ENCODE measurements at regions not wholly inside any gene's neighbourhood (a gene's known extent, or its start where the extent isn't known, plus 50 kb on each side); places are given as distances from the start of the nearest gene placed in this dataset.
"Not testable (repeated sequence)": the region's sequence is repeated elsewhere in the genome, so short reads cannot be mapped to it uniquely, and the experiment has no call there.

DNA sequence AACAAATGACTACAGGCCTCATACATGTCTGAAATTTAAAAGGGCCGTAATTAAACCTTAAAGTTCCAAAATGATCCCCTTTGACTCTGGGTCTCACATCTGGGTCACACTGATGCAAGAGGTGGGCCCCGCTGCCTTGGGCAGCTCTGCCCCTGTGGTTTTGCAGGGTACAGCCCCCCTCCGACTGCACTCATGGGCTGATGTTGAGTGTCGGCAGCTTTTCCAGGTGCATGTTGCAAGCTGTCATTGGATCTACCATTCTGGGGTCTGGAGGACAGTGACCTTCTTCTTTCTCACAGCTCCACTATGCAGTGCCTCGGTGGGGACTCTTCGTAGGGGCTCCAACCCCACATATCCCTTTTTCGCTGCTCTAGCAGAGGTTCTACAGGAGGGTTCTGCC, 1537.9 kb downstream of the PCDH18 start:
- no peak for DNase-seq (ENCODE audit: low spot score)

DNA sequence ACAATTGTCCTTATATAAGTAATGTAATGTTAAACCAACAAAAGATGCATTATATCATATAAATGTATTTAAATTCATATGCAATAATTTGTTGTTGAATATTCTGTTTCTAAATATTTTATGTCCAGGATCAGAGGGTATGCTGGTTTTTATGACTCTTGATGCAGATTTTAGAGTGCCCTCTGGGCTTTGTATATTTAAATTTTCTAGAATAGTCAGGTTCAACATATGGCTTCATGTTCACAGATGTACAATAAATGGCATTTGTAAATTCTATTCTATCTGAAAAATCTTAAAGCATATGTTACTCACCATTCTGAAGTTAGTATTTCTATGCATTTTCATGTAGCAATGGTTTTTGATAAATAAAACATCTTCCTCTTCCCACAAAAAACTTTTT, 1555.4 kb downstream of the PCDH18 start:
- DNase-seq (ENCODE audit: low spot score): no peak

- DNase-seq (ENCODE audit: low spot score): no peak
These were observed 1565.4 kb downstream of the PCDH18 start for GRCh38 chr4:135966936-135967335.

DNA sequence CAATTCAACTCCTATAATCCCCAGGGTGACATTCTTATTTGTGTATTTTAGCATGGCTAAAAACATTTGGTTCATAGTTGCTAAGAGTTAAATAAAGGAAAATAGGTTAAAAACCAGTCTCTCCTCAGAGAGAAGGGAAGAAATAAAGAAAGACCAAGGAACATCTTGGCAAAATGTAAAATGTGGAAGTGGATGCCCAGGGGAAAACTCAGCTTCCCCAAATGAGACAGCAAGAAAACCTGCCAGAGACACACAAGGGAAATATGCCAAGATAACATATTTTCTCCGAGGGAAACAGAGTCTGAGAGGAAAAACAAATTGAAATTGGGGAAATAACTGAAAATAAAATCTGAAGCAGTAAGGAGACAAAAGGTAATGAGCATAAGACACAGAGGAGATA, 1569.3 kb downstream of the PCDH18 start:
- DNase-seq (ENCODE audit: low spot score): no peak

- no peak for DNase-seq (ENCODE audit: low spot score)
These were observed 1582.4 kb downstream of the PCDH18 start for GRCh38 chr4:135949931-135950330.

DNA sequence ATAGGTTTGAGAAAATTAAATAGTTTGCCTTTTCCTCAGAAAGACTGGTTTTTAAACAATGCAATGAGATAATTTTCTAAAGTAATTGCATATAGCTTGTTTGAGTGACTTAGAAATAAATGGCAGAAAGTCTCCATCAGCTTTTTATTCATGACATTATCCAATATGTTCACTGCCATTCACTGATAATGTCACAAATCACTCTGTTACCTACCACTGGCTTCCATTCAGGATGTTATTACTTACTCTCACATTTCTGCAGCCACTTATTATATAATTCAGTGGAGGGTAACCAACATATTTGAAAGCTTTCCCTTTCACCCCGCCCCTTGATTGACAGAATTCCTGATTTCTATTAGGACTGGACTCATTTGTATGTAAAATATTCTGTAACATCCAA, 1583.5 kb downstream of the PCDH18 start:
- no peak for DNase-seq (ENCODE audit: low spot score)

- DNase-seq (ENCODE audit: low spot score): no peak
These were observed 1590.6 kb downstream of the PCDH18 start for GRCh38 chr4:135941671-135942070.

GRCh38 chr4:135934026-135934425, 1598.3 kb downstream of the PCDH18 start:
- no peak for DNase-seq (ENCODE audit: low spot score)

DNA sequence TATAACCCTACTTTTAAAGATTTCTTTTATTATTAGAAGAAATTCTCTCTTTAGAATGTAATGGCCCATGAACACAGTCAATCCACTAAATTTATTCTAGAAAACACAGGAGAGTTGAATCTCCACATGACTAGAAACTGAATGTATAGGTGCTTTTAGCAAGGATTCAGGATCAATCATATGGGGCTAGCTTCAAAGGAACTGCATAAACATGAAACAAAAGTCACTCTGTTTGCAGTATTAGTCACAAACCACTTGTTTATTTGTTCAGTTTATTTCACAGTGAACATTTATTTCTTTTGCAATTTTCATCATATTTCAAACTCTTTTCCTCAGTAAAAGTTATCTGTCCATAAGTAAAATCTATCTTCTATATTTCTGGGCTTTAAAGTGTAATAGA, 1604.6 kb downstream of the PCDH18 start:
- no peak for DNase-seq (ENCODE audit: low spot score)

GRCh38 chr4:135921081-135921480, 1611.2 kb downstream of the PCDH18 start:
- DNase-seq (ENCODE audit: low spot score): no peak

GRCh38 chr4:135917011-135917410, 1615.3 kb downstream of the PCDH18 start:
- DNase-seq (ENCODE audit: low spot score): no peak

DNA sequence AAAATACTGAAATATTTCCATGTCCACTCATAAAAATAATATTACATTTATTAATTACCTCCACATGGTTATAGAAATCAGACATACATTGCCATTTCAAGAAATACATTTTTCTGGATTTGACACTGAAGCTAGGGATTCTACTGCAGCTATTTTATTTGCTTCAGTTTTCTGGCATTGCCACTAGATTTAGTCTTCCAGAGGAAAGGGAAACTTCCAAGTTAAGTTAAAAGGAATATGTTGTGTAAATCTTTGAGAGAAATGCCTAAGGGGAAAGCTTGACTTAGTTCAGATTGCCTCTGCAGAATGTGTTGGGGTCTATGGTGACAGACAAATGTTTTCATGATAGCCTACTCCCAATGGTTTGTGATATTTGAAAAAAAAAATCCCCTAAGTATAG, 1631.3 kb downstream of the PCDH18 start:
- no peak for DNase-seq (ENCODE audit: low spot score)

DNA sequence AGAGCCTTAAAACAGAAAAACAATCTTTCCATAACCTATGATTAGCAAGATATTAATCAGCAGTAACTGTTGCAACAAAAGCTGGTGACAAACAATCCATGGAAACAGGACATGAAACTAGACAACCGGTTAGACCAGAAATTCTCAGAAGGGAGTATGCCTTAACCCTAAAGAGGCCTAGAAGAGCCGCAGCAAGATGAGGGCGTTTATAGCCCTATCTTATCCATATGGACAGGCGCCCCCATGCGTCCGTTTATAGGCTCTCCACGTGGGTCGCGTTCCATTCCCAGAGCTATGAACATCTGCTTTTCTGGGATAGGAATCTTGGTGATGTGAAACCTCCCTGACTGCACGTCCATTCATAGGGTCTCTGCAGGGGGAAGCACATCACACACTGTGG, 1662.7 kb upstream of the PABPC4L start:
- DNase-seq (ENCODE audit: low spot score): not testable (repeated sequence)

DNA sequence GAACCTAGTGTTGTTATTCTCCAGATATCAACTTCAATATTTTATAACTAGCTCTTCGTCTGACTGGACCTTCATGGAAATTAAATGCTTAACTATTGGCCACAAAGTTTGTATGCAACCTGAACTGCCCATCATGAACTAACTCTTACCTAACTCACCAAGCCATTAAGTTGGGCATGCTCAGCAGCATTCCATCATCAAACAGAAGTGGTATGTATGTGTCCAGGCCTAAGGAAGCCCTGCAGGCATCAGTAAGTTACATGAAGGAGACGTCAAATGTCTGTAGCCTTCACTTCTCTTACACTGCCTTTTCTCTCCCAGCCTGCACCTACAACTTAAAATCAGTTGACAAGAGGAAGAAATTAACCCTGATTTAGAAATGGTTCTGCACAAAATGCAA, 1639.2 kb upstream of the PABPC4L start:
- DNase-seq (ENCODE audit: low spot score): no peak

DNA sequence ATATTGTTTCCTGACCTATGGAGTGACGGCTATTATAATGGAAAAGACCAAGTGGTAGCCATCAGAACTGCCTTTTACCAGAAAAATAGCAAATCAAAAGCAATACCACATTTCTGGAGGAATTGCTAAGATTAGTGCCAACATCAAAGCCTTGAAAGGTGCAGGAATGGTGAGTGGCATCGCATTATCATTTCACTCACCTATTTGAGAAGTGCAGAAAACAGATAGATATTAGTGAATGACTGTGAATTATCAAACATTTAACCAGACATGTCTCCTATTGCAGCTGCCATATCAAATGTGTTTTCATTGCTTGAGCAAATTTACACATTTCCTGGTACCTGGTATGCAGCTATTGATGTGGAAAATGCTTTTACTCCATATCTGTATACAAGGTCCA, 1638.1 kb upstream of the PABPC4L start:
- no peak for DNase-seq (ENCODE audit: low spot score)

GRCh38 chr4:135838889-135839288, 1637.3 kb upstream of the PABPC4L start:
- DNase-seq (ENCODE audit: low spot score): no peak

DNA sequence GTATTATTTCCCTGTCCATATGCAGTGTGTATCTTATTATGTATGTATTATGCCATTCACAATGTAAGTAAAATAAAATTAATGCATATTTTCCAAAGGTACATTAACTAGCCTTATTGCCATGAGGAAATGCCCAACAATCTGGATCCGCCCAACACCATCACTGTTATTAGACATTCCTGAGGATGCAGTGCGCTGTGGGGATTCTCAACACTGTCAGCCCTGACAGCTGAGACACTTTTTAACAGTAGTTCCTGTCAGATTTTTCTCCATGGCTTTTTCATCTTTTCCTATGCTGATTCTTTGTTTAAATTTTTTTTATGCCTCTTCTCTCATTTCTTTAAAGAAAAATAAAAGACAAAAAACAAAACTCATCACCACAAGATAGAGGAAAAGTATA, 1632.9 kb upstream of the PABPC4L start:
- no peak for DNase-seq (ENCODE audit: low spot score)

GRCh38 chr4:135833529-135833928, 1631.9 kb upstream of the PABPC4L start:
- DNase-seq (ENCODE audit: low spot score): no peak

GRCh38 chr4:135824759-135825296, 1623.2 kb upstream of the PABPC4L start:
- no peak for DNase-seq (ENCODE audit: low spot score)

- no peak for DNase-seq (ENCODE audit: low spot score)
These were observed 1603.2 kb upstream of the PABPC4L start for GRCh38 chr4:135804785-135805184.

- no peak for DNase-seq (ENCODE audit: low spot score)
These were observed 1575.8 kb upstream of the PABPC4L start for GRCh38 chr4:135777361-135777760.

DNA sequence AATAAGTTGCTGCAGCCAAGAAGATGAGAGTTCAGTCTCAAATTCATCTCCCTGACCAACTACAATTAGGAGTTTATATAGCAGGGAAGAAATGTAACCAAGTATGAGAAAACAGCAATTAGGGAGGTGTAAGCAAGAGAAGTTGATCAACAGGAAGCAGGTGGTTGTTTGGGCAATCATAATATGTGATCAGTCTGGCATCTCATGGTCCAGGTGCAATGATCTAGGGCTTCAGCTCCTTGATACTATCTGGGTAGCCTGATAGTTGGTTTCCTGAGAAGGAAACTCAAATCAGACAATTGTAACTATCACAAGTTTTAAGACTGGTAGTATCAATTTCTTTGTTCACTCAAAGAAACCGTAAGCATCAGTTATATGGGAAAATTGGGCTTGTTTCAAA, 1574.3 kb upstream of the PABPC4L start:
- no peak for DNase-seq (ENCODE audit: low spot score)

GRCh38 chr4:135770505-135770904, 1568.9 kb upstream of the PABPC4L start:
- DNase-seq (ENCODE audit: low spot score): no peak

GRCh38 chr4:135744928-135745327, 1543.3 kb upstream of the PABPC4L start:
- no peak for DNase-seq (ENCODE audit: low spot score)
